ENCODE measurements at regions not wholly inside any gene's neighbourhood (a gene's known extent, or its start where the extent isn't known, plus 50 kb on each side); places are given as distances from the start of the nearest gene placed in this dataset.

- no peak for TF ChIP-seq CTCF (conservative IDR thresholded peaks at IDR 0.05)
- Mint-ChIP-seq H3K9me3 (no peaks in the 10 kb centered on the region), H3K4me1 (peaks cover 0 to 3% of the 10 kb centered on the region in 2 experiments; a peak in 1 of 4 replicates), H3K4me3 (no peak overlapping the region), H3K27me3 (ENCODE audit: low read depth) (no peaks in the 10 kb centered on the region), H3K27ac (no peak overlapping the region), H3K36me3 (ENCODE audit: insufficient read depth in 1 of 3, low read depth in 3 of 3) (no peaks in the 10 kb centered on the region)
- Histone ChIP-seq H3K79me1 (ENCODE audit: insufficient read depth, low read depth, low read length, poor library complexity, severe bottlenecking) (no peaks in the 10 kb centered on the region), H4K8ac (replicated peaks; ENCODE audit: insufficient read length, low read depth, low read length) (no peak overlapping the region), H2BK5ac (ENCODE audit: insufficient read length, low read length) (no peak overlapping the region), H2BK12ac (ENCODE audit: insufficient read length, low read depth, low read length) (no peak overlapping the region), H3K23me2 (ENCODE audit: insufficient read length, low read depth, low read length, poor library complexity, severe bottlenecking) (no peaks in the 10 kb centered on the region), H3K4ac (ENCODE audit: low read depth, low read length) (no peak overlapping the region), H2BK120ac (ENCODE audit: low read depth, low read length, poor library complexity, severe bottlenecking) (no peak overlapping the region), H3K9me3 (ENCODE audit: control insufficient read depth, low read depth, low read length) (no peaks in the 10 kb centered on the region), H3K4me1 (ENCODE audit: insufficient read depth, low read length) (no peaks in the 10 kb centered on the region), H3K4me2 (ENCODE audit: insufficient read depth, insufficient read length, low read length) (no peak overlapping the region), H3K14ac (ENCODE audit: insufficient read depth, low read length) (no peak overlapping the region), H2AK5ac (ENCODE audit: insufficient read length, low read length) (no peak overlapping the region), H2BK20ac (ENCODE audit: low read depth, low read length, poor library complexity, severe bottlenecking) (no peak overlapping the region), H3K23ac (ENCODE audit: insufficient read length, low read depth, low read length) (no peak overlapping the region), H2BK15ac (ENCODE audit: low read depth, low read length) (no peak overlapping the region), H3K56ac (ENCODE audit: insufficient read length, low read depth, low read length) (no peak overlapping the region), H3T11ph (ENCODE audit: low read length) (no peak overlapping the region), H3K9ac (ENCODE audit: extremely low read depth, insufficient read length, low read length) (no peak overlapping the region), H2AFZ (ENCODE audit: low read length) (no peak overlapping the region), H4K20me1 (ENCODE audit: control insufficient read depth, insufficient read depth, insufficient read length) (no peaks in the 10 kb centered on the region), H3K18ac (ENCODE audit: insufficient read length, low read depth, low read length) (no peak overlapping the region), H3K79me2 (ENCODE audit: insufficient read depth, low read length) (no peaks in the 10 kb centered on the region), H3K27me3 (ENCODE audit: insufficient read depth, low read length) (no peaks in the 10 kb centered on the region), H4K91ac (ENCODE audit: insufficient read length, low read depth, low read length) (no peak overlapping the region), H4K5ac (ENCODE audit: insufficient read length, low read depth, low read length) (no peak overlapping the region), H3K27ac (ENCODE audit: insufficient read length, low read depth, low read length) (no peak overlapping the region)
- WGBS (ENCODE audit: extremely low coverage, insufficient read length, low lambda C conversion rate) = no CpG with 5 or more reads among the region's 12 CpGs
- DNase-seq = no peak
Observed at GRCh38 chr2:13000664-13001363, 284.1 kb downstream of the TRIB2 start.
